ENCODE measurements at regions not wholly inside any gene's neighbourhood (a gene's known extent, or its start where the extent isn't known, plus 50 kb on each side); places are given as distances from the start of the nearest gene placed in this dataset.

DNA sequence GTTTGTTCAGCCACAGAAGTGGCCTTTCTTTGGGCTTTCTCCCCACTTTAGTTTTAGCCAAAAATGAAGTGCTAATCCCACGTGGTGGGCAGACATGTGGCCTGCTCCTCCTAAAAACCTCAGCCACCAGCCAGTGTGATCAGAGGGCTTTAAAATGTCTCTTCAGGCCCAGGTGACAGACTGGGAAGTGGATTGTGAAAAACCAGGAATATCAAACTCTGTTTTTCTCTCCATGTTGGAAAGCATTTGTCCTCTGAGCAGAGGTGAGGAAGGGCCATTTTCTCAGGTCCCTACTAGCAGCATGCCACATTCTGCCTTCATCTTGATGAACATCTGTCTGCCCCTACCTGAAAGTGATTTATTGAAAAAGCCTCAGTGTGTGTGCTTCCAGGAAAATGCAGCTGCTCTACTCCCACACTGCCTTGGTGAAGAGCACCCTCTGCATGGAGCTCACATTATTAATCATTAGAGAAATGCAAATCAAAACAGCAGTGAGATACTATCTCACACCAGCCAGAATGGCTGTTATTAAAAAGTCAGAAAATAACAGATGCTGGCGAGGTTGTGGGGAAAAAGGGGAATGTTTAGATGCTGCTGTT is 181.2 kb upstream of the DMAC1 start:
- Mint-ChIP-seq H3K9me3 (ENCODE audit: low read depth, unreplicated experiment) (peaks cover 3% of the 10 kb centered on the region), H3K27ac (ENCODE audit: unreplicated experiment) (no peak overlapping the region), H3K27me3 (ENCODE audit: unreplicated experiment) (no peaks in the 10 kb centered on the region), H3K4me3 (ENCODE audit: low read depth, unreplicated experiment) (no peak overlapping the region), H3K4me1 (ENCODE audit: low read depth, unreplicated experiment) (no peaks in the 10 kb centered on the region), H3K36me3 (ENCODE audit: insufficient read depth, unreplicated experiment) (no peaks in the 10 kb centered on the region)
- no peak for DNase-seq
- intact Hi-C loops (cut with micrococcal nuclease; ENCODE audit: unreplicated experiment): no loop called here
- no TSS peak for BruUV-seq (replicated peaks)
- TF ChIP-seq, protein P1, sequence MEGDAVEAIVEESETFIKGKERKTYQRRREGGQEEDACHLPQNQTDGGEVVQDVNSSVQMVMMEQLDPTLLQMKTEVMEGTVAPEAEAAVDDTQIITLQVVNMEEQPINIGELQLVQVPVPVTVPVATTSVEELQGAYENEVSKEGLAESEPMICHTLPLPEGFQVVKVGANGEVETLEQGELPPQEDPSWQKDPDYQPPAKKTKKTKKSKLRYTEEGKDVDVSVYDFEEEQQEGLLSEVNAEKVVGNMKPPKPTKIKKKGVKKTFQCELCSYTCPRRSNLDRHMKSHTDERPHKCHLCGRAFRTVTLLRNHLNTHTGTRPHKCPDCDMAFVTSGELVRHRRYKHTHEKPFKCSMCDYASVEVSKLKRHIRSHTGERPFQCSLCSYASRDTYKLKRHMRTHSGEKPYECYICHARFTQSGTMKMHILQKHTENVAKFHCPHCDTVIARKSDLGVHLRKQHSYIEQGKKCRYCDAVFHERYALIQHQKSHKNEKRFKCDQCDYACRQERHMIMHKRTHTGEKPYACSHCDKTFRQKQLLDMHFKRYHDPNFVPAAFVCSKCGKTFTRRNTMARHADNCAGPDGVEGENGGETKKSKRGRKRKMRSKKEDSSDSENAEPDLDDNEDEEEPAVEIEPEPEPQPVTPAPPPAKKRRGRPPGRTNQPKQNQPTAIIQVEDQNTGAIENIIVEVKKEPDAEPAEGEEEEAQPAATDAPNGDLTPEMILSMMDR (IDR thresholded peaks at IDR 0.05; ENCODE audit: unreplicated experiment): no peak
- CTCF ChIA-PET: no interaction called here

DNA sequence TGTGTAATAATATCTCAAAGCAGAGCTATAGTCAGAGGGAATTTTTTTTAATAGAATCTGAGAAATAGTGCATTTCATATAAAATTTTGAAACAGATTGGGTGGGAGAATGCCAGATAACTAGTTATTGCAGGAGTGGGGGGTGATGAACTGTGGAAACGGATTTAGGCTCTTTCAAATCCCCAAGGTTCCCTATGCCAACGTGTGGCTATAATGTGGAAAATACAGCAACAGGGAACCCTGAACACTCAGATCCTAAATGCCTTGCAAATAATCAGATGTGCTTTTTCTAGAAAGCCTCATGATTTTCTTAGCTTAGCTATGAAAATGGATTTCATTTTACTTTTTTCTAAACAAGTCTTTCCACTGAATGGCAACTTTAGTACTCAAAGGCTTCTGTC is 180.5 kb upstream of the DMAC1 start:
- BruUV-seq (replicated peaks): no TSS peak
- no peak overlapping the region for H3K4me3 Mint-ChIP-seq (ENCODE audit: low read depth, unreplicated experiment)
- CTCF ChIA-PET: no interaction called here
- H3K9me3 Mint-ChIP-seq (ENCODE audit: low read depth, unreplicated experiment): peaks cover 3% of the 10 kb centered on the region
- intact Hi-C loops (cut with micrococcal nuclease; ENCODE audit: unreplicated experiment): no loop called here
- no peaks in the 10 kb centered on the region for H3K4me1 Mint-ChIP-seq (ENCODE audit: low read depth, unreplicated experiment)
- no peaks in the 10 kb centered on the region for H3K27me3 Mint-ChIP-seq (ENCODE audit: unreplicated experiment)
- TF ChIP-seq, protein P1 (IDR thresholded peaks at IDR 0.05; ENCODE audit: unreplicated experiment): no peak
- H3K36me3 Mint-ChIP-seq (ENCODE audit: insufficient read depth, unreplicated experiment): no peaks in the 10 kb centered on the region
- DNase-seq: no peak
- H3K27ac Mint-ChIP-seq (ENCODE audit: unreplicated experiment): no peak overlapping the region

DNA sequence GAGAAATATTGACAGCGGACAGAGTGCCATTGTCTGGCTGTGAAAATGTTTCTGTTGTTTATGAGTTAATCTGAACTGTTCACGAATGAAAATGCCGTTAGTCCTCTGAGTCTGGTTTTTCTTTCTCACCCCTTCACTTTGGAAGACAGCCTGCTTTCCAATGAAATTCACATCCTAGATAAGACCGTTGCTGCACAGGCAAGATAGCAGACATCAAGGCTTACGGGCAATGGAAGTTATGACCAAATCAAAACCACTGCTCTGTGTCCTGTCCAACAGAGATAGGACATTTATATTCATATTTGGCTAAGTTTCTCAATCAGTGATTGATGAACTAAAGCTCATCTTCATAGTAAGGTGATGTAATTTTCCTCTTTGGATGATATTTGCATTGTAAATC is 180.0 kb upstream of the DMAC1 start:
- Mint-ChIP-seq H3K36me3 (ENCODE audit: insufficient read depth, unreplicated experiment) (no peaks in the 10 kb centered on the region), H3K4me1 (ENCODE audit: low read depth, unreplicated experiment) (no peaks in the 10 kb centered on the region), H3K4me3 (ENCODE audit: low read depth, unreplicated experiment) (no peak overlapping the region), H3K27me3 (ENCODE audit: unreplicated experiment) (no peaks in the 10 kb centered on the region), H3K9me3 (ENCODE audit: low read depth, unreplicated experiment) (peaks cover 6% of the 10 kb centered on the region), H3K27ac (ENCODE audit: unreplicated experiment) (no peak overlapping the region)
- DNase-seq: no peak
- CTCF ChIA-PET: no interaction called here
- no TSS peak for BruUV-seq (replicated peaks)
- TF ChIP-seq, protein P1 (IDR thresholded peaks at IDR 0.05; ENCODE audit: unreplicated experiment): no peak
- intact Hi-C loops (cut with micrococcal nuclease; ENCODE audit: unreplicated experiment): no loop called here

DNA sequence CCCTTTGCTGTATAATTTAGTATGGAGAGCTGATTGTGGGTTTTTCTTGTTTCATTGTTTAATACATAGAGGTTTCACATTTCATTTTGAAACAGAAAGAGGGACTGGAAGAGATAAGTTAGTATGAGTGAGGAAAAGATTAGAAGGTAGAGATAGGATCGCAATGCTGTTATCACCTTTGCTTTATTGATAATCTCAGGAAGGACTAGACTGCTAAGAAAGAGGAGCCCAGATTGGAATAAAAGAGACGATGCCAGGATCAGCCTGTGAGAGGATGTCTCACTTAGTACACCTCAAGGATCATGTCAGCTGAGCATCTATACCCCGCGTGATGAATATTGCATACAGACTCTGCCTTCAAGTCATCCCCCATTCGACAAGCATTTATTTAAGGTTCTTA is 178.0 kb upstream of the DMAC1 start:
- no peaks in the 10 kb centered on the region for H3K4me1 Mint-ChIP-seq (ENCODE audit: low read depth, unreplicated experiment)
- intact Hi-C loops (cut with micrococcal nuclease; ENCODE audit: unreplicated experiment): no loop called here
- TF ChIP-seq, protein P1 (IDR thresholded peaks at IDR 0.05; ENCODE audit: unreplicated experiment): no peak
- no peaks in the 10 kb centered on the region for H3K36me3 Mint-ChIP-seq (ENCODE audit: insufficient read depth, unreplicated experiment)
- H3K4me3 Mint-ChIP-seq (ENCODE audit: low read depth, unreplicated experiment): no peak overlapping the region
- DNase-seq: no peak
- no peak overlapping the region for H3K27ac Mint-ChIP-seq (ENCODE audit: unreplicated experiment)
- peaks cover 6% of the 10 kb centered on the region for H3K9me3 Mint-ChIP-seq (ENCODE audit: low read depth, unreplicated experiment)
- no peaks in the 10 kb centered on the region for H3K27me3 Mint-ChIP-seq (ENCODE audit: unreplicated experiment)
- BruUV-seq (replicated peaks): no TSS peak
- CTCF ChIA-PET: no interaction called here

Measured in Calu3 (cell line).